IPS DF 19.7 (cell line): ENCODE measurements at regions not wholly inside any gene's neighbourhood (a gene's known extent, or its start where the extent isn't known, plus 50 kb on each side); places are given as distances from the start of the nearest gene placed in this dataset.

Experiments
- DNase-seq: peaks from one replicate; pipeline ENCODE4 v3.0.0-alpha.2; 2013; ENCODE audit warnings: low read depth, low spot score

DNA sequence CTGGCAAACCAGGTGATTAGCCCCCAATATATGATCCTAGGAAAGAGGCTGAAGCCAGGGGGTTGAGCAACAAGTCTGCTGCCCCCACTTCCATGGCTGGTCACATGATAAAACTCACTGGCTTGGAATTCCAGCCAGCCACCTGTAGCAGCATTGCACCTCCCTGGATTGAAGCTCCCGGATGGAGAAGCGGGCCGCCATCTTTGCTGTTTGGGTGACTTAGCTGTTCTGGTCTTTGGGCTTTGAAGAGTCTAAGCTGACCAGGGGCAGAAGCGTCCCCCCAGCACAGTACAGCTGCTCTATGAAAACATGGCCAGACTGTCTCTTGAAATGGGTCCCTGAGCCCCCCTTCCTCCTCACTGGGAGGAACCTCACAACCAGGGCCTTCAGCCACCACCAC, 610.2 kb downstream of the ANXA1 start:
- no peak for DNase-seq

DNA sequence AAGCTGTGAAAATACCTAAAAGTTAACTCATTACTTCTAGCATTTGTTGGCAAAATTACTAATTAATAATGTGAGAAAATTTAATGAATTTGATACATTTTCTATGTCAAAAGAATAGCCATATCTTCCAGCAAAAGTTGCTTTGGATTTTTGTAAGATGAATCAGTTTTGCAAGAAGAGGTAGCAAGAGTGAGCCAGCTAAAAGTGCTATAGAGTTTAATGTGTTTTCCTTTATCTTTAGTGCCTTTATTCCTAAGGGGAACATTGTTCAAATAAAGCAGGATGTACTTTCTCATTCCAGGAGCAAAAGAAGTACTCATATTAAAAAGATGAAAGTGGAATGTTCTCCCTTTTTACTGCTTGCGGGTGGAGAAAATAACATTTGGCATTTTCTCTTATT, 622.2 kb downstream of the ANXA1 start:
- no peak for DNase-seq

DNA sequence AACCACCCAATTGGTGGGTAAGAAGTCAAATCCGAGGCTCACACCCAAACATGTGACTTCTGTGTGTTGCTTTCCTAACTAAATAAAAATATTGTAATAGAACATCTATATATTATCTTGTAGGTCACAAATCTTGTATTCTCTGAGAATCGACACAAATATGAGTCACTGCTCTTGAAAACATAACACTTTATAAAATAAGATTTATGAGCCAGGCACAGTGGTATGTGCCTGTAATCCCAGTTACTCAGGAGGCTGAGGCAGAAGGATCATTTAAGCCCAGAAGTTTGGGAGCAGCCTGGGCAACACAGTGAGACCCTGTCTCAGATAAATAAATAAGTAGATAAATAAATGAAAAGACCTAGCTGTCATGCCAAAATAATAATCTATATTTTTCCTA, 624.1 kb downstream of the ANXA1 start:
- DNase-seq, result no peak

DNA sequence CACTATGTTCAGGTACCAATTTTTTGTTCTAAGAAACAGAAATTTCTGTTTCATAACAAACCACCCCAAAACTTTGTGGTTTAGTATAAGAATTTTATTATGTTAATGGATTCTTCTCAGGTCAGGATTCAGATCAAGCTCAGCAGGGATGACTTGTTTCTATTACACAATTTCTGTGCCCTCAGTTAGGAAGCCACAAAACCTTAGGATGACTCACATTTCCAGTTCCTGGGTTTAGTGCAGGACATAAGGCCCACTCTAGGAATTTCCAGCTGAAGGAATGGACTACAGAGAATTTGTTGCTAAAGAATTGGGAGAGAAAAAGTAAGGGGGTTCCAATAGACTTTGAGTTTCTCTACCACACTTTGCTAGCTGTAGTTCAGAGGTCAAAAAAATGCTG, 629.3 kb downstream of the ANXA1 start:
- DNase-seq, result no peak

DNA sequence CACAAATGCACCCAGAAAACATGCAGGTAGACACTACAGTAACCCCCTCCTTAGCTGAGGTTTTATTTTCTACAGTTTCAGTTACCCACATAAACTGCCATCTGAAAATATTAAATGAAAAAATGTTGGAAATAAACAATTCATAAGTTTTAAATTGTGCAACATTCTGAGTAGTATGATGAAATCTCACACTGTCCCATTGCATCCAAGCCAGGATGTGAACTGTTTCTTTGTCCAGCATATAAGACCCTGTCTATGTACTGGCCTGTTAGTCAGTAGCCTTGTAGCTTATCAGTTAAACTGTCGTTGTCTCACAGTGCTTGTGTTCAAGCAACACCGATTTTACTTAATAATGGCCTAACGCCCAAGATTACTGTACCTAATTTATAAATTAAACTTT, 630.5 kb downstream of the ANXA1 start:
- no peak for DNase-seq

DNA sequence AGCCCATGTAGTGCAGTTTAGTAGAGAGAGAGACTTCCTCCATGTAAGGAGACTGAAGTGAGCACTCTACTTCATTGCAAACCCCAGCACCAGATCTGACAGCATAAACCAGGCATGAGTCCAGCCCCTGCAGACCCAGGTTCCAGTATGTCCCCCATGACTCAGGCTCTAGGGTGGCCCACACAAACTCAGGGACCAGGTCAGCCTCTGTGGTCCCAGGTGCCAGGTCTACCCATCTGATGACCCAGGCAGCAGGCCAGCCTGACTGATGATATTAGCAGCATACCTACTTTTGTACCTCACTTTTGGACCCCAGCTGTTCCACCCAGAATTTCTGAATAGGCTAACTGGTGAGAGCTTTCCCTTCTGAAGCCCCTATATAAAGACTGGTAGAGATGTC, 647.8 kb downstream of the ANXA1 start:
- no peak for DNase-seq

DNA sequence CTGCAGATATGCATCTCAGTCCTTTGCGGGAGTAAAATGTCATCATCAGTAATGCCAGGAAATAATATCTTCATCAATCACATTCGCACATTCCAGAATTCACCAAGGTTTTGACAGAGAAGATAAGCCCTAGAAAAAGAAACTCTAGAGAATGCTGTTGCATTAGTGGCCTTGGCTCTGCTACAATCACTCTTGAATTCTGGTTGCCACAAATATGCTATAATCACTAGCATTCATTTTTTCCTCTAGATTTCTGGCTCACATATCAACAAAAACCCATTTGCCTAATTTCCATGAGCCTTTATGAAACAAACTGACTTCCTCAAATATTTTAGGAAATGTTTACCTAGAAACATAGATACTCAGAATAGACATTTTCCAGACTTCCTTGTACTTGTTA, 653.4 kb downstream of the ANXA1 start:
- DNase-seq, result no peak

DNA sequence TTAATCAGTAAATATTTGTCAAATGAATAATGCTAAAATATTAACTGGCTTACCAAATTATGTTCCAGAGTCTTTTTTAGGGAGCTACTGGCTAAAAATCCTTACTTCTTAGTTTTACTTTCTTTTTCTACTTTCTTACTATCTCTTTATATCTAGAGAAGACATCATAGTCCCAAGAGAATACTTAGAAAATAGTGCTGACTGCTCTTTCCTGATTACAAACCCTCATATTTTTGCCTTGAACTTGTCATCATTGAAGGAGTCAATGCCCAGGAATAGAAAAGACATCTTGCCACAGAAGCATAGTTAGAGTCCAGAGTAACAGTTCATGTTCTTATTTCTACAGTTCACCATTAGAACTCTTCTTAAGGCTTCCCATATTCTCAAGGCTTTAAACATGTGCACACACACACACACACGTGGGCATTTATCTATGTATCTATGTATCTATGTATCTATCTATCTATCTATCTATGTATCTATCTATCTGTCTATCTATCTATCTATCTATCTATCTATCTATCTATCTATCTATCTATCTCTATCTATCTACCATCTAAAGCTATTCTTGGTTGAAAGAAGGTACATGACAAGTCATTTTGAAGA, 654.3 kb downstream of the ANXA1 start:
- DNase-seq, result no peak

DNA sequence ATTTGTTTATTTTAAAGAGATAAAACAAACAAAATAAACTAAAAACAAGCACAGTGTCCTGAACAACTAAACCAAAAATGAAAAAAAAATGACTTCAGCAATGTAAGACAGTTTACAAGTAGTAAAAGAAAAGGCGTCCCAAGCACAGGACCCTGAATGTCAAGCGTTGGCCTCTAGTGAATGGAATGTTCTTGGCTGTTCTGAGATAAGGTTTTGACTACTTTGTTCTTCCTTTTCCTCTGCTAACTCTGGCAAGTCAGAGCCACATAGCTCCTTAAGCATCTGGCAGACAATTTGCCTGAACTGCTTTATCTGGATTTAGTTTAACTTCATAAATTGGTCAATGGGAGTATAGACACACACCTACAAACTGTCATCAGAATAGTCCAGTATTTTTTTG, 655.2 kb downstream of the ANXA1 start:
- DNase-seq, result no peak

DNA sequence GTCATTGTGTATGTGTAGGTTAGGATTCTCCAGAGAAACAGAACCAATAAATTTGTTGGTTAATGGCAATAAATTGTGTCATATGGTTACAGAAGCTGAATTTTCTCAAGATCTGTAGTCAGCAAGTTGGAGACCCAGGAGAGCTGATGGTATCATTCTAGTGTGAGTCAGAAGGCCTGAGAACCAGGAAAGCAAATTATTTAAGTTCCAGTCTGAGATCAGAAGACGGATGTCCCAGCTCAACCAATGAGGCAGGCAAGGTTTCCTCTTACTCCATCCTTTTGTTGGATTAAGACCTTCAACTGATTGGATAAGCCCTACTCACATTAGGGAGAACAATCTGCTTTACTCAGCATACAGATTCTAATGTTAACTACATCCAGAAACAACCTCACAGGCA, 656.3 kb downstream of the ANXA1 start:
- DNase-seq, result no peak

DNA sequence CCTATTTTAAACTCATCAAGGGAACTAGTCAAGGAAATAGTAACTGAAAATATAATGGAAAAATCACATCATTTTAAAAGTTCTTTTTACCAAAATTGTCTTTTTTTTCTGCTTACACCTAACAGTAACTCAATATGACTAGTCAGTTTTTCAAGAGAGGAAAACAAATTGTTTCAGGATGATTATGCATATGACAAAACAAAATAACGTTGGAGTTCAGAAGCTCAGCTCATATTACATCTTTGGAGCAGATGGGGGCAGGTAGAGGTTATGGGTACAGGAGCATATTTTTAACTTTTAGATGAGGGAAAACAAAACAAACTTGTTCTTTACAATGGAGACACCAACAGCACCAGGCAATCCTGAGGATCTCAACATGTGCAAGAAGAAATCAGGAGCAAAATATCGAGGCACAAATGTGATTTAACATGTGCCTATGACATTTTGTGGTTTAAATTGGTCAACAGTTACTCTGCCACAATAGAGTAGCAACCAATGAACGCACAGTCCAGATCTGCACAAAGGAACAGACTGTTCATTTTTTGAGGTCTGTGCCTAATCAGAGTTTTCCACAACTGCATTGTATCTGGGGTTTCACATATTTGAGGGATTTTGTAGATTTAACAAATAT, 659.0 kb downstream of the ANXA1 start:
- no peak for DNase-seq

DNA sequence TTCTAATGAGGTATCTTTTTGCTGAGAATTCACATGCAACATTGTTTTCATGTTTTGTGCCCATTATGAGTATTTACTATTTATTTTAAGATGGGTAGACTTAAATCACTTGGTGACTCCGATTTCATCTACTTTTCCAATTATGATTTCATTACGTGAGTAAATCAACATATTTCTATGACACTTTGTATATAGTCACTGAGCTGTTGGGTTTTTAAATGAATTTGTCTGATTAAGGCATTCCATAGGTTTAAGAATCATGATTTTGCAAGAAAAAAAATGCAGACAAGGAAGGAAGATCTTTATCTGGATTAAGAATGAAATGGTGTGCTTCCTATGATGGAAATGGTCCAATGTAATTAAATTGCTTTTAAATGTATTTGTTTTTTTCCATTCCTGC, 661.9 kb downstream of the ANXA1 start:
- no peak for DNase-seq

DNA sequence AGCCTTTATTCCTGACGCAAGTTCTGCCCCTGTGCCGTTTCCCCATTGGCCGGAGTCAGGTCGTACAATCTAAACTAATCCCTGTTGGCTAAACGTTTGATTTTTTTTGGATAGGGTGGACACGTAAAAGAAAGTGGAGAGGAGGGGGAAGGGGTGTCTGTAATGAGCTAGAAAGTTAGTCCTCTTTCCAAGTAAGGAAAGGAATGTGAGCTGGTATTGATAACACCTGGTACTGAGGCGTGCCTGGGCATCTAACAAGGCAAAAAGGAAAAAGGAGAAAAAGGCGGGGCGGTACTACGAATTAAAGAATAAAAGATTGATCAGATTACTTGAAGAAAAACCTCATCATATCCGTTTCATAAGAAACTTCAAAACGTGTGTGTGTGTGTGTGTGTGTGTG, 665.2 kb downstream of the ANXA1 start:
- DNase-seq, result no peak

DNA sequence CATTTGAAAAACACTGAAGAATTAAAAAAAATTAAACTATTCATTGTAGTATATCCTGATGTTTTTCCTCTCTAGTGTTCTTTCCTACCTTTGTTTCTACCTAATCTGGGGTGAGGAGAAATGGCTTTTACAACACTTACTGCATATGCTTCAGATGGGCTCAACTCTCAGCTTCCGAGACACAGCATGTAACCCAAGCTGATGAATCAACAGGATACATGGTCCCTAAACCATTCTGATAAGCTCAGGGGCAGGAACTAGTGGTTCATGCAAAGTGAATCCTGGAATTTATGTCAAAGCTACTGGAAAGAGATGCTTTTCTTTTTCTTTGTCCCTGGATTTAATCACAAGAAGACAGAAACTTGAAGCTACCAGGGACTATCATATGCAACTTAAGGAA, 672.5 kb upstream of the RORB start:
- DNase-seq, result peak; percentile 81

DNA sequence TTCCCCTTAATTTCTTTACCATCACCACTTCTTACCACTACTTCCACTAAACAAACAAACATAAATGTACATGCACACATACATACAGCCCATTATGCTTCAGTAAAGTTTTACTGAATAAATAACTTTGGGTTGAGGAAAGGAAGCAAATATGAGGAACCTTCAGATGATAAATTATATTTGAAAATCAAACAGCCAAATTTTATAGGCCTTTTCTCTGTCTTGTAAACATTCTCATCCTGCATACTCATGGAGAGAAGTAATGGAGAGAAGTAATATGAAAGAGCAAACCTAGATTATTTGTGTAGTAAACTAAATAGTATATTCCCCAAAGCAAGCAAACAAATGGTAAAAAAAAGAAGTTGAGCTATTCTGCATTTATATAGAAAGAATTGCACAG, 658.3 kb upstream of the RORB start:
- DNase-seq, result no peak

DNA sequence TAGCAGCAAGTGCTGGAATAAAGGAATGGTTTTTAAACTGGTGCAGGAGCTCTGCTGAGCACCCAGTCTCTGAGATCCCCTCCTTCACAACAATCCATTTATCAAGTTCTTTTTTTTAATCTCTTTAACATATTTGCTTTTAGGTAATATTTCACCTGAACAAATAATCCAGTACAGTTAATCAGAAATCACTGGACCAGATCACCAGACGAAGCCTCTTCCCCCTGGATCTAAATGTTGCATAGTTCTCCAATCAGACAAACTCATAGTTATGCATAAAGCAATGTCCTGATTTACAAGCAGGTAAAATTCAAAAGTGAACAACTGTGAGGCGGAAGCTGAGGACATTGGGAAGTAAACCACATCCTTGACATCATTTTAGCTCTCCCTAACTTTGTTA, 657.7 kb upstream of the RORB start:
- no peak for DNase-seq

DNA sequence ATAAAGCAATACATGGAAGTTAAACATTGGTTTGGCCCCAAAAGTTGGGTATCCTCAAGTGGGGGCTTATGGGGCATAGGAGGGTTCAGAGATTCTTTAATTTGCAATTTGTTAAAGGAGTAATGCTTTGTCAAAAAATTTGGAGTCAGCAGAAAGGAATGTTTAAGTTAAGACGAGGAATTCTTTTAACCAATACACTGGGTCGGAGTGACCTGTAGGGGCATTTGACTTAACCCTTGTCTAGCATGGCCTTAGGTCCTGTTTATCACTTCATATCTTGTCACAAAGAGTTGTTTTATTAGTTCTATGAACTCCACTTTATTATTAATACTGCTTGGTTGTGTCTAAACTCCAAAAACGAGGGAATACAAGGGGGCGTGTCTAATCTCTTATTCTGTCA, 656.1 kb upstream of the RORB start:
- peak; percentile 9 for DNase-seq

DNA sequence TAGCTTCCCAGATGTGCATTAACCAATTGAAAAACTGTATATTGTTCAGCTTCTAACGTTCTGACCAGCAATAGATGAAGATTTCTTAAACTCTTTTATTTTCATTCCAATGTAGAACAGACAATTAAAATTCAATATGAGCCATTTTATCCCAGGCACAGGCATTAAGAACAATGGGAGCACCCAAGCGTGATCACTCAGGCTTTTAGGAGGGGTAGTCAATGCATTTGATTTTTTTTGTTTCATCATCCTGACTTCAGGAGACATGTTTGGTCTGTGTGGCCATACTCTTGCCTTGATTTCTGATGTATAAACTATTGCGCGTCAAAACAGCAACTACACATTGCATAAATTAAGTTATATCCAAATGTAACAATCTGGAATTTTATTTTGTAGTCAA, 653.0 kb upstream of the RORB start:
- no peak for DNase-seq

DNA sequence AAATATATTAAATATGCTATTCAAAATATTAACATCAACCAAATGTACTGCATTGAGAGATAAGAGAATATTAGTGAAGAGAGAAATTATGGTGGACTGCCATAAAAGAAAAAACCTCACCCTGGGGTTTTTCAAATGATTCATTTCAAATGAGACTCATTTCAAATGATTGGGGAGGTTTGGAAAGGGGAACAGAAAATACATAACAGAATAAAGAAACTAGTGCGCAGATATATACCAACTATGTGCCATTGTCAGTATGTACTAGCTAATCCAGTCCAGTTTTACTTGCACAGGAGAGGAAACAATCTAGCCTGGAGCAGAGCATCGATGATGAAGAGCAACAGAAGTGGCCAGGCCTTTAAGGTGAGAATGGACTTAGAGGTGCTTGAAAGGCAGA, 651.6 kb upstream of the RORB start:
- no peak for DNase-seq

DNA sequence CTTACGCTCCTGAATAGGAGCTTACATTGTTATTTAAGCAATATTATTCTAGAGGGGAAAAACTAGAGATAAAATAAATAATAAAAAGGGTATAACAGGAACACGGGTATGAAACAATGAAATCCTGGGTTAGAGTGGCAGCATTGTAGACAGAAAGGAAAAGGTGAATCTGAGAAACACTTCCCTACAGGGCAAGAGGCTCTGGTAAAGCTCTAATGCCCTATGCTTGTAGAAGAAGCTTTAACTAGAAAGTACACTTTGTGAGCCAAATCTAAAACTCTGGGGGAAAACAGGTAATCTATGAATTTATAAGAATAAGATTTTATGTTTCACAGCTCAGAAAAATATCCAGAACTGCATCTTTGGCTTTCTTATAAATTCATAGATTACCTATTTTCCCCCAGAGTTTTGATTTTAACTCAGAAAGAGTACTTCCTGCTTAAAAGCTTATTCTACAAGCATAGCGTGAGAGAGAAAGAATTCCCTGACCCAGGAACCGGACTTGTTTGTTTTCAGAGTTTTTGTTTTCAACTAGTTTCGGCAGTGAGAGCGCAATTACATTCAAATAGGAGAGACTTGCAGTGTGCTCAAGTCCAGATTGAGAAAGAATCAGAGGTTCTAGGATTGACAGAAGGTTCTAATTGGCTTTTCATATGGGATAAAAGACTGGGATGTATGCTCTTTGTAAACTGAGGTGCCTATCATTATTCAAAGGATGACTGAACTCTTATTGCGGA, 651.0 kb upstream of the RORB start:
- DNase-seq, result peak; percentile 48

DNA sequence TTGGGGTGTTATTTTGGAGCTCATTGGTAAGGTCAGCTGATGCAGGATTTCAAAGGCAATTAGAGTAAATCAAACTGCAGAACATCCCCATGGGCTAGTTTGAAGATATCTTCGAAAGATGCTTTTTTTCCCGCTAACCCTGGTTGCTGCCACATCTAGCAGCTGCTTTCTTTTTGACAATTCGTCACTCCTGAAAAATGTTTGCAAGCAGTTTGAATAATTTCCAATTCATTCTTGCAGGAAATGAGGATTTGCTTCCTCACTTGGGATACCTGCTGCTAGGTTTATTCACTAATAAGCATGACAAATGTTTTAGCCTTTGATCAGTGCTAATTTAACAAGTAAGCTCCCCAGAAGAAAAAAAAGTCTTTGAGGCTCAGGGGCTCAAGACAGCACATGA, 649.6 kb upstream of the RORB start:
- DNase-seq, result peak; percentile 75

DNA sequence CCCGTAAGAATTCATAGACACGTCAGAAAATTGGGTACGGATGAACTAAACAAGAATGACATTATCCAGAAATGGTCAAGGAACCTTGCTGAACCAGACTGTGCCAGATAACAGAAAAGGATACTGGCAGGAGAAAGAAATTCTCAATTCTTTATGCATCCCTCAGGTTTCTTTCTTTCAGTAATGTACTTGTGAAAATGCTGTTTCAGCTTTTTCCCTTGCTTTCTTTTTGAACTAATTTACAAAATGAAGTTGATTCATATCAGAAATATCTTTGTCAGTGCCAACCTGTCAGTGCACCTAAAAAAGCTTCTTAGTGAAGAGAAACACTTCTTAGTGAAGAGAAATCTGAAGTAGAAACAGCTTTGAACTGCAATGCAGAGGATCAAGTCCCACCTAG, 643.6 kb upstream of the RORB start:
- DNase-seq, result no peak

DNA sequence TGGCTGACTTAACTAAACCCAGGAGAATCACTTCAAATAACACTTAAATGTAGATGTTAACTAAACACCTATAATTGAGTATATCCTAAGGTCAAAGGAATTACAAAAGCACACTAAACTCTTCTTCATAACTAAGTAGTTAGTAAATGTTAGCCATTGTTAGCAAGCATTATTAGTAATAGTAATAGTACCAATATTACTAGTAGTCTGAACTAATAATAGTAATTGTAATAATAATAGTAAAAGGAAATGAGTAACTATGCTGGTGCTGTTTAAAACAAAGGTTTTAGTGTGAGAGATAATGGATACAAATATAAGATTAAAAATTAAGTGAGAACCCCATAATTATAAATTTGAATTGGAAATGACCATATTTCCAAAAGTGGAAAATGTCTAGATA, 641.9 kb upstream of the RORB start:
- no peak for DNase-seq
